BJ (cell line): ENCODE measurements at regions not wholly inside any gene's neighbourhood (a gene's known extent, or its start where the extent isn't known, plus 50 kb on each side); places are given as distances from the start of the nearest gene placed in this dataset.

ENCODE experiments used
- CTCF ChIA-PET: fragments of 350-600 bp; formaldehyde crosslinking; extraction: SDS; loops from one replicate; lab custom pipeline; 2021; ENCODE audit warnings: antibody characterized with exemption, inconsistent platforms; lab: Yijun Ruan, JAX
- POLR2A ChIA-PET: fragments of 300-600 bp; sonication (Branson Sonifier 250); formaldehyde crosslinking; extraction: SDS; loops from one replicate; lab custom pipeline; 2021; ENCODE audit warnings: antibody characterized with exemption; lab: Charles Lee
- DNase-seq: peaks from one replicate; pipeline ENCODE4 v3.0.0-alpha.2; 2011; ENCODE audit warnings: low read depth
- H3K27me3 ChIP-seq: 2 replicates; pipeline ENCODE4 v1.6.0; 2011; ENCODE audit warnings: low read length; ENCODE audit not compliant: control insufficient read depth, insufficient read depth
- H3K36me3 ChIP-seq: 2 replicates; pipeline ENCODE4 v1.5.1; 2011; ENCODE audit warnings: low read length; ENCODE audit not compliant: control insufficient read depth, insufficient read depth
- H3K4me3 ChIP-seq: 2 replicates; pipeline ENCODE4 v1.5.1; 2011; ENCODE audit warnings: low read depth, mild to moderate bottlenecking, control low read depth, low read length
- CTCF ChIP-seq: IDR thresholded peaks from 2 replicates; pipeline ENCODE4 v1.5.1; 2011; ENCODE audit warnings: low read depth, mild to moderate bottlenecking, control low read depth, inconsistent platforms, low read length, moderate library complexity; ENCODE audit not compliant: insufficient read depth

GRCh38 chr18:75785206-75785605 lies 357.7 kb upstream of the SMIM21 start:
- CTCF ChIA-PET: interaction anchor here (0.5 to 0.7 kb wide), 2 partner anchors 240 to 251 kb away, joined by 3 to 4 read pairs; no protein-coding TSS in a partner anchor

GRCh38 chr18:75784390-75784789 lies 356.9 kb upstream of the SMIM21 start:
- DNase-seq: no peak
- no peak overlapping the region for H3K4me3 ChIP-seq
- ChIA-PET POLR2A (interaction anchor here (0.6 to 0.7 kb wide), 2 partner anchors 152 to 313 kb away, joined by 7 to 13 read pairs; no protein-coding TSS in a partner anchor), CTCF (no interaction called here)
- TF ChIP-seq CTCF: no peak
- no peaks in the 10 kb centered on the region for H3K36me3 ChIP-seq
- H3K27me3 ChIP-seq: 0 out of 2 replicates have a peak, but pooled peaks cover 3% of the 10 kb centered on the region

More at GRCh38 chr18:75785206-75785605, 357.7 kb upstream of the SMIM21 start:
- no peak for TF ChIP-seq CTCF
- 0 out of 2 replicates have a peak, but pooled peaks cover 3% of the 10 kb centered on the region for H3K27me3 ChIP-seq
- H3K4me3 ChIP-seq: no peak overlapping the region
- DNase-seq: no peak
- H3K36me3 ChIP-seq: no peaks in the 10 kb centered on the region
- POLR2A ChIA-PET: no interaction called here

- no peaks in the 10 kb centered on the region for H3K36me3 ChIP-seq
- H3K4me3 ChIP-seq: no peak overlapping the region
- CTCF ChIA-PET: no interaction called here
- no peak for DNase-seq
- POLR2A ChIA-PET: interaction anchor here (0.6 to 0.7 kb wide), 2 partner anchors 151 to 314 kb away, joined by 7 to 13 read pairs; no protein-coding TSS in a partner anchor
- 0 out of 2 replicates have a peak, but pooled peaks cover 3% of the 10 kb centered on the region for H3K27me3 ChIP-seq
- no peak for TF ChIP-seq CTCF
Measured at GRCh38 chr18:75783566-75784281, 356.2 kb upstream of the SMIM21 start.

GRCh38 chr18:75782826-75783225 lies 355.3 kb upstream of the SMIM21 start:
- H3K4me3 ChIP-seq: no peak overlapping the region
- TF ChIP-seq CTCF: no peak
- ChIA-PET POLR2A (no interaction called here), CTCF (no interaction called here)
- DNase-seq: no peak
- no peaks in the 10 kb centered on the region for H3K36me3 ChIP-seq
- H3K27me3 ChIP-seq: 0 out of 2 replicates have a peak, but pooled peaks cover 3% of the 10 kb centered on the region

GRCh38 chr18:75782204-75782603 lies 354.7 kb upstream of the SMIM21 start:
- Histone ChIP-seq H3K36me3 (no peaks in the 10 kb centered on the region), H3K4me3 (no peak overlapping the region), H3K27me3 (0 out of 2 replicates have a peak, but pooled peaks cover 3% of the 10 kb centered on the region)
- ChIA-PET POLR2A (no interaction called here), CTCF (no interaction called here)
- TF ChIP-seq CTCF: no peak
- DNase-seq: no peak
